ENCODE measurements at regions not wholly inside any gene's neighbourhood (a gene's known extent, or its start where the extent isn't known, plus 50 kb on each side); places are given as distances from the start of the nearest gene placed in this dataset.

DNA sequence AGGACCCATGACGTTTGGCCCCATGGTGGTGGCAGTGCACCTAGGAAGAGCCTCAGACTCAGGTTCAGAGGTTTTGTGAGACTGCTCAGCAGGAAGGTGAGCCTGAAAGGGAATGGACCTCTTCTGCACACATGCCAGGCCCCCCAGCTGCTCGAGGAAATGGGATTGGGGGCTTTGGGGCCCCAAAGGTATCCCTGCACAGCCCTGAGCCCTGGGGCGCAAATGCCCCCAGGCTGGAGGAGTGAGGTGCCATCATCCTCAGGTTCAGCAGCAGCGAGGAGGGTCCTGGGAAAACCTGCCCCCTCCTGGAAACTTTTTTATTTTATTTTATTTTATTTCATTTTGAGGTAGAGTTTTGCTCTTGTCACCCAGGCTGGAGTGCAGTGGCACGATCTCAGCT lies 171.8 kb upstream of the MVB12B start:
- TF ChIP-seq POLR2AphosphoS5 (IDR thresholded peaks at IDR 0.05), result no peak
- TF ChIP-seq, protein P1, sequence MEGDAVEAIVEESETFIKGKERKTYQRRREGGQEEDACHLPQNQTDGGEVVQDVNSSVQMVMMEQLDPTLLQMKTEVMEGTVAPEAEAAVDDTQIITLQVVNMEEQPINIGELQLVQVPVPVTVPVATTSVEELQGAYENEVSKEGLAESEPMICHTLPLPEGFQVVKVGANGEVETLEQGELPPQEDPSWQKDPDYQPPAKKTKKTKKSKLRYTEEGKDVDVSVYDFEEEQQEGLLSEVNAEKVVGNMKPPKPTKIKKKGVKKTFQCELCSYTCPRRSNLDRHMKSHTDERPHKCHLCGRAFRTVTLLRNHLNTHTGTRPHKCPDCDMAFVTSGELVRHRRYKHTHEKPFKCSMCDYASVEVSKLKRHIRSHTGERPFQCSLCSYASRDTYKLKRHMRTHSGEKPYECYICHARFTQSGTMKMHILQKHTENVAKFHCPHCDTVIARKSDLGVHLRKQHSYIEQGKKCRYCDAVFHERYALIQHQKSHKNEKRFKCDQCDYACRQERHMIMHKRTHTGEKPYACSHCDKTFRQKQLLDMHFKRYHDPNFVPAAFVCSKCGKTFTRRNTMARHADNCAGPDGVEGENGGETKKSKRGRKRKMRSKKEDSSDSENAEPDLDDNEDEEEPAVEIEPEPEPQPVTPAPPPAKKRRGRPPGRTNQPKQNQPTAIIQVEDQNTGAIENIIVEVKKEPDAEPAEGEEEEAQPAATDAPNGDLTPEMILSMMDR (IDR thresholded peaks at IDR 0.05), result no peak
